B cell (primary cell): ENCODE measurements at regions not wholly inside any gene's neighbourhood (a gene's known extent, or its start where the extent isn't known, plus 50 kb on each side); places are given as distances from the start of the nearest gene placed in this dataset.

ENCODE experiments used
- CTCF ChIP-seq: fragments of 200-600 bp; IDR thresholded peaks from one replicate; pipeline ENCODE4 v1.8.0; 2022; ENCODE audit warnings: antibody characterized with exemption, mild to moderate bottlenecking
- EZH2 ChIP-seq: IDR thresholded peaks from 2 replicates; pipeline ENCODE4 v1.6.1; 2012; ENCODE audit warnings: borderline replicate concordance, low read depth, mild to moderate bottlenecking, moderate library complexity, low read length; ENCODE audit not compliant: insufficient read depth, poor library complexity, severe bottlenecking

GRCh38 chr14:84885061-84885460 is 644.9 kb upstream of the FLRT2 start:
- no peak for TF ChIP-seq CTCF
- no peak for TF ChIP-seq EZH2
